SK-N-SH (cell line): ENCODE measurements at regions not wholly inside any gene's neighbourhood (a gene's known extent, or its start where the extent isn't known, plus 50 kb on each side); places are given as distances from the start of the nearest gene placed in this dataset.

Experiments used
- FOSL2 ChIP-seq: IDR thresholded peaks from 2 replicates; pipeline ENCODE4 v1.4.0; 2012; ENCODE audit warnings: low read depth, mild to moderate bottlenecking, moderate library complexity, borderline replicate concordance
- FOXM1 ChIP-seq: IDR thresholded peaks from 2 replicates; pipeline ENCODE4 v1.4.0; 2012; ENCODE audit warnings: low read depth, mild to moderate bottlenecking
- GABPA ChIP-seq: IDR thresholded peaks from 2 replicates; pipeline ENCODE4 v1.4.0; 2012; ENCODE audit warnings: low read depth, mild to moderate bottlenecking
- MXI1 ChIP-seq: IDR thresholded peaks from 2 replicates; pipeline ENCODE4 v1.6.1; 2012; ENCODE audit warnings: mild to moderate bottlenecking, low read depth, low read length, improper control_type of control experiment
- POLR2AphosphoS5 ChIP-seq: IDR thresholded peaks from 2 replicates; pipeline ENCODE4 v1.6.1; 2012; ENCODE audit warnings: low read depth, low read length
- SIN3A ChIP-seq: IDR thresholded peaks from 2 replicates; pipeline ENCODE4 v1.6.1; 2012; ENCODE audit warnings: low read depth, mild to moderate bottlenecking, low read length, moderate library complexity, borderline replicate concordance
- TAF1 ChIP-seq: IDR thresholded peaks from 2 replicates; pipeline ENCODE4 v1.6.1; 2012; ENCODE audit warnings: low read depth, mild to moderate bottlenecking, low read length, moderate library complexity, borderline replicate concordance
- YY1 ChIP-seq: IDR thresholded peaks from 2 replicates; pipeline ENCODE4 v1.4.0; 2012; ENCODE audit warnings: low read depth, mild to moderate bottlenecking
- TF ChIP-seq, protein P1 (sequence below): fragments of 200-600 bp; sonication (generic); IDR thresholded peaks from 2 replicates; pipeline ENCODE4 v1.6.1; 2017; ENCODE audit warnings: antibody characterized with exemption, mild to moderate bottlenecking, moderate library complexity
- TF ChIP-seq, protein P2 (sequence below): IDR thresholded peaks from 2 replicates; pipeline ENCODE4 v1.6.1; 2012; ENCODE audit warnings: mild to moderate bottlenecking, low read depth, low read length, moderate library complexity

DNA sequence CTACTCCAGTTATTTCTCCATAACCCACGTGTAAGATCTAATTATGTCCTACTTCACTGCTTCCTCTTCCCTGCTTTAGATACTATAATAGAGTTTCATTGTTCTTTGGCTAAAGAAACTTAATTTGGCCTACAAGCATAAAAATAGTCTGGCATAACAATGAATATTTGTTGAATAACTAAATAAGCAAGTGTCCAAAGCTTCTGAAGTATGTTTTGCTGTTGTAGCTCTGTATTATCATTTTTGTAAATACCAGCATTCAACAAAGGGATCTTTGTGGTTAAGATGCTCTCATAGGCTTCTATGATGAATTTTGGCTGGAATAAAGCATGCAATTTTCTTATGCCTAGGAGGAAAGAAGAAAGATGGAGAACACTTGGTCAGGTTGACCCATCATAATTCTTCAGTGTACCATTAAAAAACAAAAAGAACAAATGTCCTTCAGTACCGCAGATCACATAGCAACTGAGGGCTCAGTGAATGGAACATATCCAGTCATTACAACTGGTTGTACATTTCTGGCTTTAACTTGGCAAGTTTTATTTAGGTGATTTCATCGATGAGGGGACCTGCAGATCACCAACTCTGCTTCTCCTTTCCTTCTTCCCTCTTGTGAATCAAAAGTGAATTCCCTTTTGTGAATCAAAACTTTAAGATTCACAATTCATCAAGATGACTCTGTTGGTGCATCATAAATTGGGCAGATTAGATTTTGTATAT is 465.9 kb upstream of the TGFBR2 start:
- TF ChIP-seq, protein P1, sequence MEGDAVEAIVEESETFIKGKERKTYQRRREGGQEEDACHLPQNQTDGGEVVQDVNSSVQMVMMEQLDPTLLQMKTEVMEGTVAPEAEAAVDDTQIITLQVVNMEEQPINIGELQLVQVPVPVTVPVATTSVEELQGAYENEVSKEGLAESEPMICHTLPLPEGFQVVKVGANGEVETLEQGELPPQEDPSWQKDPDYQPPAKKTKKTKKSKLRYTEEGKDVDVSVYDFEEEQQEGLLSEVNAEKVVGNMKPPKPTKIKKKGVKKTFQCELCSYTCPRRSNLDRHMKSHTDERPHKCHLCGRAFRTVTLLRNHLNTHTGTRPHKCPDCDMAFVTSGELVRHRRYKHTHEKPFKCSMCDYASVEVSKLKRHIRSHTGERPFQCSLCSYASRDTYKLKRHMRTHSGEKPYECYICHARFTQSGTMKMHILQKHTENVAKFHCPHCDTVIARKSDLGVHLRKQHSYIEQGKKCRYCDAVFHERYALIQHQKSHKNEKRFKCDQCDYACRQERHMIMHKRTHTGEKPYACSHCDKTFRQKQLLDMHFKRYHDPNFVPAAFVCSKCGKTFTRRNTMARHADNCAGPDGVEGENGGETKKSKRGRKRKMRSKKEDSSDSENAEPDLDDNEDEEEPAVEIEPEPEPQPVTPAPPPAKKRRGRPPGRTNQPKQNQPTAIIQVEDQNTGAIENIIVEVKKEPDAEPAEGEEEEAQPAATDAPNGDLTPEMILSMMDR = no peak
- TF ChIP-seq YY1 (no peak), MXI1 (no peak), FOXM1 (no peak), SIN3A (no peak), TAF1 (no peak), FOSL2 (no peak), GABPA (no peak), POLR2AphosphoS5 (no peak)
- TF ChIP-seq, protein P2, sequence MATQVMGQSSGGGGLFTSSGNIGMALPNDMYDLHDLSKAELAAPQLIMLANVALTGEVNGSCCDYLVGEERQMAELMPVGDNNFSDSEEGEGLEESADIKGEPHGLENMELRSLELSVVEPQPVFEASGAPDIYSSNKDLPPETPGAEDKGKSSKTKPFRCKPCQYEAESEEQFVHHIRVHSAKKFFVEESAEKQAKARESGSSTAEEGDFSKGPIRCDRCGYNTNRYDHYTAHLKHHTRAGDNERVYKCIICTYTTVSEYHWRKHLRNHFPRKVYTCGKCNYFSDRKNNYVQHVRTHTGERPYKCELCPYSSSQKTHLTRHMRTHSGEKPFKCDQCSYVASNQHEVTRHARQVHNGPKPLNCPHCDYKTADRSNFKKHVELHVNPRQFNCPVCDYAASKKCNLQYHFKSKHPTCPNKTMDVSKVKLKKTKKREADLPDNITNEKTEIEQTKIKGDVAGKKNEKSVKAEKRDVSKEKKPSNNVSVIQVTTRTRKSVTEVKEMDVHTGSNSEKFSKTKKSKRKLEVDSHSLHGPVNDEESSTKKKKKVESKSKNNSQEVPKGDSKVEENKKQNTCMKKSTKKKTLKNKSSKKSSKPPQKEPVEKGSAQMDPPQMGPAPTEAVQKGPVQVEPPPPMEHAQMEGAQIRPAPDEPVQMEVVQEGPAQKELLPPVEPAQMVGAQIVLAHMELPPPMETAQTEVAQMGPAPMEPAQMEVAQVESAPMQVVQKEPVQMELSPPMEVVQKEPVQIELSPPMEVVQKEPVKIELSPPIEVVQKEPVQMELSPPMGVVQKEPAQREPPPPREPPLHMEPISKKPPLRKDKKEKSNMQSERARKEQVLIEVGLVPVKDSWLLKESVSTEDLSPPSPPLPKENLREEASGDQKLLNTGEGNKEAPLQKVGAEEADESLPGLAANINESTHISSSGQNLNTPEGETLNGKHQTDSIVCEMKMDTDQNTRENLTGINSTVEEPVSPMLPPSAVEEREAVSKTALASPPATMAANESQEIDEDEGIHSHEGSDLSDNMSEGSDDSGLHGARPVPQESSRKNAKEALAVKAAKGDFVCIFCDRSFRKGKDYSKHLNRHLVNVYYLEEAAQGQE = no peak
